Vagina (tissue), 2 donors: ENCODE measurements at regions not wholly inside any gene's neighbourhood (a gene's known extent, or its start where the extent isn't known, plus 50 kb on each side); places are given as distances from the start of the nearest gene placed in this dataset.

Source experiments
- POLR2A ChIP-seq, 2 donors: fragments of 450-650 bp; IDR thresholded peaks; one replicate each; pipeline ENCODE4 v1.6.1; 2017; ENCODE audit warnings: antibody characterized with exemption in 2 of 2, mild to moderate bottlenecking in 2 of 2, moderate library complexity in 2 of 2
- POLR2AphosphoS5 ChIP-seq, 2 donors: sonication (generic); formaldehyde crosslinking; IDR thresholded peaks; one replicate each; pipeline ENCODE4 v1.9.0; 2017; ENCODE audit warnings: antibody characterized with exemption in 2 of 2, mild to moderate bottlenecking in 2 of 2, low read depth in 1 of 2; ENCODE audit not compliant: insufficient read depth in 1 of 2
- TF ChIP-seq, protein P1 (sequence below), 3 experiments: fragments of 450-650 bp in 2 of 3; fragments of 200-600 bp in 1 of 3; sonication (generic) in 1 of 3; IDR thresholded peaks; one replicate each; pipeline ENCODE4 v1.5.1; 2017 to 2019; ENCODE audit warnings: antibody characterized with exemption in 3 of 3, mild to moderate bottlenecking in 2 of 3, moderate library complexity in 2 of 3

DNA sequence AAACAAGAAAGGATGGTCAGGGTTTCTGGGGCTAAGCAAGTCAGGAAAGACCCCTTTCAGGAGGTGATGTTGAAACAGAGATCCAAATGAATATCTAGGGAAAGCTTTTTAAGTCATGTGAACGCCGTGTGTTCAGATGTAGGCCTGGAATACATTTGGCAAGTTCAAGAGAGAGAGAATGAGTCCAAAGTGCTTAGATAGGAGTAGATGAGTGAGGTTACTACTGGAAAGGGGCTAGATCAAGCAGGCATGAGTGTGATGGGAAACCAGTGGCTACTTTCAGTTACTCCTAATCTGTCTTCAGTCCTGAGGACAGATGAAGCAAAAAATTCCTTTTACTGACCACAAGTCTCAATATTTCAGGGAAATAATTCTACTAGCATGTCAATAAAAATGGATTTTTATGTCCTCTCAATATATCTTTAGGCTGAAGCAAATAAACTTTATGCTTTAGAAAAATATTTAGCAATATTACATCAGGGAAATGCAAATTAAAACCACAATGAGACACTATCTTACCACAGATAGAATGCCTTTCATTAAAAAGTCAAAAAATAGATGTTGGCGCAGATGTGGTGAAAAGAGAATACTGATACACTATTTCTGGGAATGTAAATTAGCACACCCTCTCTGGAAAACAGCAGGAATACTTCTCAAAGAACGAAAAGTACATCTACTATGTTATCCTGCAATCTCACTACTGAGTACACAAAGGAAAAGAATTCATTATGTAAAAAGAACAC, 1085.0 kb upstream of the TENM4 start:
- TF ChIP-seq, protein P1, sequence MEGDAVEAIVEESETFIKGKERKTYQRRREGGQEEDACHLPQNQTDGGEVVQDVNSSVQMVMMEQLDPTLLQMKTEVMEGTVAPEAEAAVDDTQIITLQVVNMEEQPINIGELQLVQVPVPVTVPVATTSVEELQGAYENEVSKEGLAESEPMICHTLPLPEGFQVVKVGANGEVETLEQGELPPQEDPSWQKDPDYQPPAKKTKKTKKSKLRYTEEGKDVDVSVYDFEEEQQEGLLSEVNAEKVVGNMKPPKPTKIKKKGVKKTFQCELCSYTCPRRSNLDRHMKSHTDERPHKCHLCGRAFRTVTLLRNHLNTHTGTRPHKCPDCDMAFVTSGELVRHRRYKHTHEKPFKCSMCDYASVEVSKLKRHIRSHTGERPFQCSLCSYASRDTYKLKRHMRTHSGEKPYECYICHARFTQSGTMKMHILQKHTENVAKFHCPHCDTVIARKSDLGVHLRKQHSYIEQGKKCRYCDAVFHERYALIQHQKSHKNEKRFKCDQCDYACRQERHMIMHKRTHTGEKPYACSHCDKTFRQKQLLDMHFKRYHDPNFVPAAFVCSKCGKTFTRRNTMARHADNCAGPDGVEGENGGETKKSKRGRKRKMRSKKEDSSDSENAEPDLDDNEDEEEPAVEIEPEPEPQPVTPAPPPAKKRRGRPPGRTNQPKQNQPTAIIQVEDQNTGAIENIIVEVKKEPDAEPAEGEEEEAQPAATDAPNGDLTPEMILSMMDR (IDR thresholded peaks at IDR 0.05) = no peak
- TF ChIP-seq POLR2A (IDR thresholded peaks at IDR 0.05) (no peak), POLR2AphosphoS5 (IDR thresholded peaks at IDR 0.05; ENCODE audit: insufficient read depth in 1 of 2, low read depth in 1 of 2) (no peak)
